Loucy (cell line): ENCODE measurements at regions not wholly inside any gene's neighbourhood (a gene's known extent, or its start where the extent isn't known, plus 50 kb on each side); places are given as distances from the start of the nearest gene placed in this dataset.

ENCODE experiments used
- H2AFZ ChIP-seq: fragments of 200-600 bp; sonication (generic); 2 replicates; pipeline ENCODE4 v1.6.0; 2016; ENCODE audit warnings: antibody characterized with exemption, mild to moderate bottlenecking, low read length, moderate library complexity
- H3F3A ChIP-seq: fragments of 200-600 bp; 2 replicates; pipeline ENCODE4 v1.6.0; 2016; ENCODE audit warnings: antibody characterized with exemption, low read depth, mild to moderate bottlenecking
- H3K27me3 ChIP-seq: fragments of 200-600 bp; sonication (generic); 2 replicates; pipeline ENCODE4 v1.6.1; 2014; ENCODE audit warnings: low read length, mild to moderate bottlenecking; ENCODE audit not compliant: insufficient read depth, poor library complexity, severe bottlenecking
- H3K36me3 ChIP-seq: fragments of 200-600 bp; sonication (generic); 2 replicates; pipeline ENCODE4 v1.6.1; 2016; ENCODE audit warnings: low read length; ENCODE audit not compliant: insufficient read depth
- H3K4me1 ChIP-seq: fragments of 200-600 bp; sonication (generic); 2 replicates; pipeline ENCODE4 v1.5.1; 2014; ENCODE audit warnings: low read length, mild to moderate bottlenecking; ENCODE audit not compliant: insufficient read depth, poor library complexity, severe bottlenecking
- H3K4me2 ChIP-seq: fragments of 200-600 bp; sonication (generic); 2 replicates; pipeline ENCODE4 v1.6.0; 2014; ENCODE audit warnings: antibody characterized with exemption, low read length, low read depth, mild to moderate bottlenecking; ENCODE audit not compliant: poor library complexity, severe bottlenecking
- H3K4me3 ChIP-seq: fragments of 200-600 bp; sonication (generic); 2 replicates; pipeline ENCODE4 v1.5.1; 2014; ENCODE audit warnings: low read length, mild to moderate bottlenecking, mixed read lengths; ENCODE audit not compliant: poor library complexity, severe bottlenecking
- H3K79me2 ChIP-seq: fragments of 200-600 bp; sonication (generic); 2 replicates; pipeline ENCODE4 v1.6.1; 2014; ENCODE audit warnings: low read length; ENCODE audit not compliant: insufficient read depth
- H3K9ac ChIP-seq: fragments of 200-600 bp; sonication (generic); 2 replicates; pipeline ENCODE4 v1.6.0; 2014; ENCODE audit warnings: mild to moderate bottlenecking, low read depth, low read length, moderate library complexity; ENCODE audit not compliant: poor library complexity, severe bottlenecking
- H3K9me2 ChIP-seq: fragments of 200-600 bp; sonication (generic); replicated peaks from 2 replicates; pipeline ENCODE4 v1.6.1; 2016; ENCODE audit warnings: low read depth, low read length, mixed read lengths
- H3K9me3 ChIP-seq: fragments of 200-600 bp; sonication (generic); 2 replicates; pipeline ENCODE4 v1.6.1; 2014; ENCODE audit warnings: mild to moderate bottlenecking, antibody characterized with exemption, low read length, low read depth; ENCODE audit not compliant: insufficient read depth
- H4K20me1 ChIP-seq: fragments of 200-600 bp; sonication (generic); 2 replicates; pipeline ENCODE4 v1.6.0; 2014; ENCODE audit warnings: antibody characterized with exemption, low read length, mild to moderate bottlenecking; ENCODE audit not compliant: insufficient read depth, poor library complexity, severe bottlenecking
- CTCF ChIP-seq: fragments of 200-600 bp; sonication (generic); conservative IDR thresholded peaks from 2 replicates; pipeline ENCODE4 v1.5.1; 2014; ENCODE audit warnings: mild to moderate bottlenecking, antibody characterized with exemption, low read length
- EZH2phosphoT487 ChIP-seq: fragments of 200-600 bp; IDR thresholded peaks from 2 replicates; pipeline ENCODE4 v1.6.1; 2018; ENCODE audit warnings: antibody characterized with exemption, mild to moderate bottlenecking, moderate library complexity, borderline replicate concordance

DNA sequence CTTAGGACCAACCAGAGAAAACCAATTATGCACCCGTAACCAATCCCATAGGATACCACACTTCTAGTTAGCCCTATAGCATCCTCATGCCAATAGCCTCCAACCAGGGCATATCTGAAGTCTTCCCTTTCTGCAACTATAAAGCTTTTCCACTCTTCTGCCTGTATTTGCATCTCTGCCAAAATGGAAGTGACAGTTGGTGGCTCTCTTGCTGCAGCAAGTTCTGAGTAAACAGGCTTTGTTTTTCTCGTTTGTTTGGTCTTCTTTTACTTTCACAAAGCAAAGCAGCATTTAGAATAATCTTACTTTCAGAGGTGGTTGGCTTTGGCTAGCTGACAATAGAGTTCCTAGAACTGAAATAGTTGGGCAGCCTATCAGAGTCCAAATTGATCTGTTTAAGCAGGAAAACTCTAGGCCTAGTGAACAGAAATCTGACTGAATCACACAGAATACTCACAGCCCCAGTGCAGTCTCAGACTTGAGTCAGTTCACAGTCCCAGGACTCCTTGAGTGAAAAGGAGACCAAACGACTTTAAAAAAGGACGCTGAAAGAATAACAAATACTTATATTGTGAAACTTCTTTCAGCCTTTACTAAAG lies 1029.7 kb upstream of the LRFN5 start:
- no peaks in the 10 kb centered on the region for H3K4me1 ChIP-seq
- H4K20me1 ChIP-seq: no peaks in the 10 kb centered on the region
- H3K36me3 ChIP-seq: no peaks in the 10 kb centered on the region
- H3K9ac ChIP-seq: no peak overlapping the region
- H3K27me3 ChIP-seq: no peaks in the 10 kb centered on the region
- H3K4me2 ChIP-seq: no peak overlapping the region
- H3K79me2 ChIP-seq: no peaks in the 10 kb centered on the region
- no peaks in the 10 kb centered on the region for H3F3A ChIP-seq
- no peak overlapping the region for H2AFZ ChIP-seq
- no peaks in the 10 kb centered on the region; the same call in 1 of the 2 replicates for H3K9me3 ChIP-seq
- H3K9me2 ChIP-seq: no peaks in the 10 kb centered on the region
- no peak overlapping the region for H3K4me3 ChIP-seq
- TF ChIP-seq CTCF (no peak), EZH2phosphoT487 (no peak)

DNA sequence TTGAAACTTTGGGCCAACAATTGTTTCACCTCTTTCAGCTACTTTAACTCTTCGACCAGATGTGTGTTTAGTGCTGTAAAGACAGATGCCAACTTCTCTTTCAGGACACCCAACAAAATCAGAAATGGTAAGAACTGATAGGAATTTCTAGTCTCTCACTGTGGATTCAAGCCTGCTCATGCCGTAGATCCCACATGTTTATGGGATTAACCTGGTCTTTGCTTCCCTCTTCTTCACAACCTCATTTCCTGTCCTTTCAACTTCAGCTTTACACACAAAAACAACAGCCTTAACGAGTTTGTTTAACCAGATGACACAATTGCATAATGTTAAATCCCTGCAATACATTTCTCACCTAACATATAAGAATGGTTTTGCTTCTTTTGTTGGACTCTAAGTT lies 1031.9 kb upstream of the LRFN5 start:
- H4K20me1 ChIP-seq: no peaks in the 10 kb centered on the region
- H3K36me3 ChIP-seq: no peaks in the 10 kb centered on the region
- no peaks in the 10 kb centered on the region for H3K4me1 ChIP-seq
- no peak overlapping the region for H3K9ac ChIP-seq
- no peaks in the 10 kb centered on the region for H3K9me3 ChIP-seq
- H3K4me2 ChIP-seq: no peak overlapping the region
- H3K79me2 ChIP-seq: no peaks in the 10 kb centered on the region
- H3K27me3 ChIP-seq: no peaks in the 10 kb centered on the region
- H3K9me2 ChIP-seq: no peaks in the 10 kb centered on the region
- TF ChIP-seq EZH2phosphoT487 (no peak), CTCF (no peak)
- H3K4me3 ChIP-seq: no peak overlapping the region
- no peaks in the 10 kb centered on the region for H3F3A ChIP-seq
- H2AFZ ChIP-seq: no peak overlapping the region

GRCh38 chr14:40525314-40525713 lies 1081.4 kb upstream of the LRFN5 start:
- no peak overlapping the region for H2AFZ ChIP-seq
- no peaks in the 10 kb centered on the region for H3K9me3 ChIP-seq
- H4K20me1 ChIP-seq: no peaks in the 10 kb centered on the region
- H3K9ac ChIP-seq: no peak overlapping the region
- H3F3A ChIP-seq: no peaks in the 10 kb centered on the region
- no peaks in the 10 kb centered on the region for H3K27me3 ChIP-seq
- no peaks in the 10 kb centered on the region for H3K9me2 ChIP-seq
- no peak overlapping the region for H3K4me2 ChIP-seq
- no peaks in the 10 kb centered on the region for H3K79me2 ChIP-seq
- TF ChIP-seq EZH2phosphoT487 (no peak), CTCF (no peak)
- H3K4me3 ChIP-seq: no peak overlapping the region
- H3K4me1 ChIP-seq: no peaks in the 10 kb centered on the region
- H3K36me3 ChIP-seq: no peaks in the 10 kb centered on the region
